ENCODE measurements at regions not wholly inside any gene's neighbourhood (a gene's known extent, or its start where the extent isn't known, plus 50 kb on each side); places are given as distances from the start of the nearest gene placed in this dataset.

DNA sequence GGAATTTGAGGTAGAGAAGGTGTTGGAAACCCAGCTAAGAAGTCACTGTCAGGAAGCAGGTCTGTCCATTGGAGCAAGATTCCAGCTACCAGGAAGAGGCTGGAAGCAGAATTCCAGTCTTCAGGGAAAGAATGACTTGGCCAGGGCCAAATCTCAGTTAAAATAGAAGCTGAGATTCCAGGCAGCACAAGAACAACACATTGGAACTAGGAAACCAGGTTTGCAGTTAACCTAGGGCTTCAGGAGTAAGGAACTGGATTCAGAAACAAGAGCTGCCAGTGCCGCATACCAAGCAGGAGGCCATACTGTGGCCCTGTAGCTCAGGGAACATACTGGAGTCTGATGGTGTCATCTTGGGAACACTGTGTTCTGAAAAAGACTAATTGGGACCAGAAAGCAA lies 73.7 kb upstream of the FUCA2 start:
- ATAC-seq (no peak), DNase-seq (no peak)
- Mint-ChIP-seq H3K27ac (no peak overlapping the region), H3K4me1 (peaks cover 11% of the 10 kb centered on the region), H3K4me3 (no peak overlapping the region), H3K36me3 (no peaks in the 10 kb centered on the region), H3K27me3 (no peaks in the 10 kb centered on the region), H3K9me3 (ENCODE audit: low read depth) (no peaks in the 10 kb centered on the region)
- CTCF ChIA-PET, result no interaction called here

- Mint-ChIP-seq H3K27ac (no peak overlapping the region), H3K4me3 (no peak overlapping the region), H3K9me3 (ENCODE audit: low read depth) (no peaks in the 10 kb centered on the region), H3K4me1 (peaks cover 11% of the 10 kb centered on the region), H3K27me3 (no peaks in the 10 kb centered on the region), H3K36me3 (no peaks in the 10 kb centered on the region)
- CTCF ChIA-PET, result interaction anchor here (1.4 kb wide), 1 partner anchor 8 kb away, joined by 6 read pairs; no protein-coding TSS in a partner anchor
- DNase-seq, result no peak
- no peak for ATAC-seq
These were observed 72.2 kb upstream of the FUCA2 start for GRCh38 chr6:143583542-143584327.

DNA sequence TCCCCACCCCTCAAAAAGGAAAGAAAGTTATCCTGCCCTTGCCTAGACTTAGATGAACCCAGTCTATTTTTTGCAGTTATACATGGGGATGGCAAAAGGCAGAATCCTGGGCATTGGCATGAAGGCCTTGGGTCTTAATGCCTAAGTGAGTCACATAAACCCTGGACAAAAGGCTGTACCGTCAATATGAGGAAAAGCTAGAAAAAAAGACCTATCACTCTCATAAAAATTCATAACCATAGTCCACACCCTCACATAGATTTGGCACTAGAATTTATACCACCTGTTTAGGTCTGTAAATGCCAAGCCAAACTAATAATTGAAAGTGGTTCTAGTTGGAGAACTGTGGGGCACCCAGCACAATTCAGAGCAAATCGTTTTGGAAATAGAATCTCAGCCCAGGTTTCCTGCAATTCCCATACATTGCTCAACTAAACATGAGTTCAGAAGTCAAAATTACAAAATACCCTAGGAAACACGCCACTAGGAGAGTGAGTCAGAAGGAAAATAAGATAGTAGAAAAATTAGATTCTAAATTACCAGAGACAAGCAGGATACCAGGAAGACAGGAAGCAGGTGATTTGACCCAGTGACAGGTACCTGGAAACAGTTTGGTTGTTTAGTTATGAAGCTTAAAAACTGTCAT lies 70.4 kb upstream of the FUCA2 start:
- no peaks in the 10 kb centered on the region for H3K27me3 Mint-ChIP-seq
- no peak for ATAC-seq
- no peaks in the 10 kb centered on the region for H3K36me3 Mint-ChIP-seq
- peaks cover 11% of the 10 kb centered on the region for H3K4me1 Mint-ChIP-seq
- no peak overlapping the region for H3K4me3 Mint-ChIP-seq
- DNase-seq, result no peak
- H3K9me3 Mint-ChIP-seq (ENCODE audit: low read depth), result no peaks in the 10 kb centered on the region
- H3K27ac Mint-ChIP-seq, result no peak overlapping the region
- CTCF ChIA-PET, result interaction anchor here (1.5 kb wide), 1 partner anchor 15 kb away, joined by 3 read pairs; no protein-coding TSS in a partner anchor

- no peaks in the 10 kb centered on the region for H3K36me3 Mint-ChIP-seq
- CTCF ChIA-PET, result interaction anchor here (1.3 kb wide), 1 partner anchor 360 kb away, joined by 6 read pairs; no protein-coding TSS in a partner anchor
These were observed 68.2 kb upstream of the FUCA2 start for GRCh38 chr6:143579703-143580102.

GRCh38 chr6:143578054-143578453 lies 66.5 kb upstream of the FUCA2 start:
- no peaks in the 10 kb centered on the region for H3K36me3 Mint-ChIP-seq
- peaks cover 15% of the 10 kb centered on the region for H3K4me1 Mint-ChIP-seq
- H3K9me3 Mint-ChIP-seq (ENCODE audit: low read depth), result no peaks in the 10 kb centered on the region
- CTCF ChIA-PET, result interaction anchor here (0.8 to 2.0 kb wide), 3 partner anchors 143 to 517 kb away, joined by 4 read pairs; partner anchors contain the start of gene SF3B5
- DNase-seq, result no peak
- H3K4me3 Mint-ChIP-seq, result no peak overlapping the region
- H3K27ac Mint-ChIP-seq, result no peak overlapping the region
- ATAC-seq, result no peak
- H3K27me3 Mint-ChIP-seq, result peaks cover 2% of the 10 kb centered on the region

More at GRCh38 chr6:143579703-143580102, 68.2 kb upstream of the FUCA2 start:
- no peak overlapping the region for H3K27ac Mint-ChIP-seq
- peaks cover 15% of the 10 kb centered on the region for H3K4me1 Mint-ChIP-seq
- no peaks in the 10 kb centered on the region for H3K9me3 Mint-ChIP-seq (ENCODE audit: low read depth)
- no peak for DNase-seq
- ATAC-seq, result no peak
- H3K27me3 Mint-ChIP-seq, result peaks cover 2% of the 10 kb centered on the region
- no peak overlapping the region for H3K4me3 Mint-ChIP-seq

DNA sequence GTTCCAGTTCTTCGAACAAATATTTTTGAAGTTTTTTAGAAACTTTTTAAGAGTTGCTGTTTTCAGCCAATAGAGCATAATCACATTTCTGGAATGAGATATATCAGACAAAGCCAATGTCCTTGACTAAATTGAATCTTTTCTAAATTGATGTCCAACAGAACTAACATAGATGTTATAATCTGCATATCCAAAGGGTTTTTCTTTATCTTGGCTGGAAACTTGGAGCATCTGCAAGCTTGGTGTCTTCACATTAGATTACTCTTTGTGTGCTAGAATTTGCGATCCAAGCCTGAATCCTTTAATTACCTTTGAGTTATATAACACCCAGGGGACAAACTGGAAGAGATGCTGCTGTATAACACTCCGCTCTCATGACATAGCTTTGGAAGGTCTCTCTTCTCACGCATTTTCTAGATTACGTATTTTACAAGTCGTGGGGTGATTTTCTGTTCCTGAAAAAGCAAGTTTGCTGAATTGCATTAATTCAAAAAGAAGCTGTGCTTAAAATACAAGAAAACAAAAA lies 64.4 kb upstream of the FUCA2 start:
- CTCF ChIA-PET, result interaction anchor here (0.8 to 4.1 kb wide), 27 partner anchors 8 to 643 kb away, joined by 3 to 58 read pairs (median 5); partner anchors contain the start of genes FUCA2 and LTV1
- ATAC-seq (no peak), DNase-seq (no peak)
- Mint-ChIP-seq H3K27ac (no peak overlapping the region), H3K4me1 (peaks cover 4% of the 10 kb centered on the region), H3K9me3 (ENCODE audit: low read depth) (no peaks in the 10 kb centered on the region), H3K27me3 (peaks cover 2% of the 10 kb centered on the region), H3K36me3 (no peaks in the 10 kb centered on the region), H3K4me3 (no peak overlapping the region)

DNA sequence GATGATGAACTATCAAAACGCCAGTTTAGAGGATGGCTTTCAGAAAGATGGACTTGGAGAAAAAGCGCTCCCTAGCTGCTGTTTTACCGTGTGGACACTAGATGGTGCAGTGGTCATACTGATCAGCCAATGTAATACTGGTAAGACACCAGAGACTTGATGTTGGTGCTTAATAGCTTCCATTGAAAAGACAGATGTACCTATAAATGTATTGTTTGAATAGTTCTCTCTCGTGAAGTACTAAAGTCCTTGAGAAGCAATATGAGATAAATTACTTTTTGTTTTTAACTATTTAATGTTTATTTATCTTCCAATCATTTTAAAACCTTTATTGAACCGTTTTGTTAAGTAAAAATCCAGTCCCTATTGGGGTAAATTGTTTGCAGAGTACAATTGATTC lies 63.9 kb upstream of the FUCA2 start:
- CTCF ChIA-PET, result interaction anchor here (0.8 to 4.1 kb wide), 30 partner anchors 9 to 643 kb away, joined by 3 to 58 read pairs (median 5); partner anchors contain the start of genes FUCA2 and LTV1
- Mint-ChIP-seq H3K9me3 (ENCODE audit: low read depth) (no peaks in the 10 kb centered on the region), H3K4me1 (peaks cover 4% of the 10 kb centered on the region), H3K4me3 (no peak overlapping the region), H3K27ac (no peak overlapping the region), H3K27me3 (peaks cover 6% of the 10 kb centered on the region), H3K36me3 (no peaks in the 10 kb centered on the region)
- DNase-seq, result peak; percentile 59
- peak; percentile 77 for ATAC-seq

- H3K9me3 Mint-ChIP-seq (ENCODE audit: low read depth), result no peaks in the 10 kb centered on the region
- H3K4me3 Mint-ChIP-seq, result no peak overlapping the region
- H3K4me1 Mint-ChIP-seq, result peaks cover 17% of the 10 kb centered on the region
- DNase-seq (no peak), ATAC-seq (no peak)
- CTCF ChIA-PET, result no interaction called here
- peaks cover 32% of the 10 kb centered on the region for H3K27me3 Mint-ChIP-seq
- H3K27ac Mint-ChIP-seq, result no peak overlapping the region
- H3K36me3 Mint-ChIP-seq, result no peaks in the 10 kb centered on the region
These were observed 58.8 kb upstream of the FUCA2 start for GRCh38 chr6:143570147-143570853.

DNA sequence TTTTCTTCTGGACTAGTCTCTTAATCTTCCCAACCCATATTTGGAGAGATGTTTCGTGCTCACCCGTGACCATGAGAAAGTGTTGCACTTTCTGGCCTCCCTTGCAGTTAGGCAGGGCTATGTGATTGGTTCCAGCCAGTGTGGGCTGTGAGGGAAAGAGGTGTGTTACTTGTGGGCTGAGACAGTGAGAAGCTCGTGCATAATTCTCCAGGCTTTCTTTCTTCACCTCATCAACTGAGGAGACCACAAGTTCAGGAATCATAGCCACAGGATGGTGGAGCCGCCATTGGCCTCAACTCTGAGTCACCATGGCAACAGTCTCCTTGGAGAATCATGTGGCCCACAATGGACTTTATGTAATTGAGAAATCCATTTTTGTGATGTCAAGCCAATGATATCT lies 57.5 kb upstream of the FUCA2 start:
- Mint-ChIP-seq H3K9me3 (ENCODE audit: low read depth) (no peaks in the 10 kb centered on the region), H3K27ac (no peak overlapping the region), H3K36me3 (no peaks in the 10 kb centered on the region), H3K4me1 (peaks cover 14% of the 10 kb centered on the region), H3K27me3 (peaks cover 31% of the 10 kb centered on the region), H3K4me3 (no peak overlapping the region)
- CTCF ChIA-PET, result no interaction called here
- DNase-seq (no peak), ATAC-seq (no peak)

DNA sequence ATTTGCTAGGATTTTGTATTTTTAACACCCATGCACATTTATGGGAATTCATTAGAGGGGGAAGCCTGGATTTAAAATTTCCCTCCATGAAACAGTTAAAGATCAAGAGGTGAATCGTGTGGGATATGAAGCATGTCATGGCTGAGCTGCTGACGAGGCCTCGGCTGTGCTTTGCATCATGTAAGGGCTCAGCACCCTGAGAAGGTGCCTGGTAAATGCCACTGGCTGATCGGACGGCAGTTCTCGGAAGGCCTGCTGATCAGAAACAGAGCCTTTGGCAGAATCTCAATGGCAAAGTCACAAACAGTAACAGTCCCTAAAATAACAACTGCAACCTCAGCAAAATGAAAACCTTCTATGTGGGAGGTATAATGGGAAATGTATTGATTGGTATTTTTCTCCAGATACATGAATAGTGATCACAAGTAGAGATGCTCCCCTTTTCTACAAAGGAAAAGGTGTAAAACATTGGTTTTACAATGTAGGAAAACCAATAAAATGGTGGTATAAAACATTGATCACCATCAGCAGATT lies 53.0 kb upstream of the FUCA2 start:
- no peak for DNase-seq
- no peak overlapping the region for H3K4me3 Mint-ChIP-seq
- no peaks in the 10 kb centered on the region for H3K9me3 Mint-ChIP-seq (ENCODE audit: low read depth)
- peaks cover 19% of the 10 kb centered on the region for H3K27me3 Mint-ChIP-seq
- no peak for ATAC-seq
- CTCF ChIA-PET, result interaction anchor here (1.5 kb wide), 1 partner anchor 10 kb away, joined by 5 read pairs; no protein-coding TSS in a partner anchor
- no peaks in the 10 kb centered on the region for H3K36me3 Mint-ChIP-seq
- no peak overlapping the region for H3K27ac Mint-ChIP-seq
- peaks cover 23% of the 10 kb centered on the region for H3K4me1 Mint-ChIP-seq

GRCh38 chr6:143562143-143562542 lies 50.6 kb upstream of the FUCA2 start:
- Mint-ChIP-seq H3K4me3 (no peak overlapping the region), H3K4me1 (peaks cover 24% of the 10 kb centered on the region), H3K27ac (no peak overlapping the region), H3K27me3 (peaks cover 4% of the 10 kb centered on the region), H3K9me3 (ENCODE audit: low read depth) (no peaks in the 10 kb centered on the region), H3K36me3 (peaks cover under 1% of the 10 kb centered on the region)
- DNase-seq, result no peak
- ATAC-seq, result no peak
- CTCF ChIA-PET, result interaction anchor here (1.0 kb wide), 1 partner anchor 13 kb away, joined by 3 read pairs; no protein-coding TSS in a partner anchor
